NCI-H446 treated with DMSO at 0.1 percent for 48 hours (cell line): ENCODE measurements at regions not wholly inside any gene's neighbourhood (a gene's known extent, or its start where the extent isn't known, plus 50 kb on each side); places are given as distances from the start of the nearest gene placed in this dataset.

Source experiments
- DNase-seq: peaks from one replicate; lab custom pipeline; 2025; lab: John Stamatoyannopoulos, UW

GRCh38 chr5:98563885-98564653 is 209.4 kb upstream of the RGMB start:
- DNase-seq, result peak; percentile 13

GRCh38 chr5:98564836-98565235 is 208.6 kb upstream of the RGMB start:
- DNase-seq, result no peak

GRCh38 chr5:98568336-98568735 is 205.1 kb upstream of the RGMB start:
- no peak for DNase-seq

GRCh38 chr5:98569288-98569687 is 204.2 kb upstream of the RGMB start:
- no peak for DNase-seq

- no peak for DNase-seq
Observed at GRCh38 chr5:98570010-98570409, 203.5 kb upstream of the RGMB start.

- DNase-seq, result no peak
Observed at GRCh38 chr5:98570661-98571191, 202.7 kb upstream of the RGMB start.

GRCh38 chr5:98573834-98574320 is 199.6 kb upstream of the RGMB start:
- no peak for DNase-seq

GRCh38 chr5:98576275-98576674 is 197.2 kb upstream of the RGMB start:
- no peak for DNase-seq

- no peak for DNase-seq
Observed at GRCh38 chr5:98578438-98578837, 195.0 kb upstream of the RGMB start.

GRCh38 chr5:98581112-98581997 is 192.1 kb upstream of the RGMB start:
- DNase-seq, result no peak

- DNase-seq, result no peak
Observed at GRCh38 chr5:98583586-98583985, 189.9 kb upstream of the RGMB start.

- no peak for DNase-seq
Observed at GRCh38 chr5:98585661-98586310, 187.7 kb upstream of the RGMB start.

- DNase-seq, result no peak
Observed at GRCh38 chr5:98586581-98586980, 186.9 kb upstream of the RGMB start.

- DNase-seq, result no peak
Observed at GRCh38 chr5:98587166-98587565, 186.3 kb upstream of the RGMB start.

- DNase-seq, result no peak
Observed at GRCh38 chr5:98588215-98588614, 185.2 kb upstream of the RGMB start.

GRCh38 chr5:98593418-98593817 is 180.0 kb upstream of the RGMB start:
- DNase-seq, result no peak

- no peak for DNase-seq
Observed at GRCh38 chr5:98594098-98594497, 179.4 kb upstream of the RGMB start.

GRCh38 chr5:98599016-98599415 is 174.4 kb upstream of the RGMB start:
- DNase-seq, result no peak

- no peak for DNase-seq
Observed at GRCh38 chr5:98602534-98603112, 170.8 kb upstream of the RGMB start.

GRCh38 chr5:98603456-98603855 is 170.0 kb upstream of the RGMB start:
- DNase-seq, result no peak

- no peak for DNase-seq
Observed at GRCh38 chr5:98604301-98604700, 169.2 kb upstream of the RGMB start.
